Fibroblast of mammary gland (primary cell): ENCODE measurements at regions not wholly inside any gene's neighbourhood (a gene's known extent, or its start where the extent isn't known, plus 50 kb on each side); places are given as distances from the start of the nearest gene placed in this dataset.
"Not testable (repeated sequence)": the region's sequence is repeated elsewhere in the genome, so short reads cannot be mapped to it uniquely, and the experiment has no call there.

Source experiments
- DNase-seq: peaks from one replicate; pipeline ENCODE4 v3.0.0-alpha.2; 2010; ENCODE audit warnings: low read depth
- H3K4me3 ChIP-seq: 2 replicates; pipeline ENCODE4 v1.5.1; 2011; ENCODE audit warnings: low read depth, mild to moderate bottlenecking, low read length, moderate library complexity; ENCODE audit not compliant: control insufficient read depth
- CTCF ChIP-seq: conservative IDR thresholded peaks from 2 replicates; pipeline ENCODE4 v1.5.1; 2011; ENCODE audit warnings: low read depth, low read length, inconsistent platforms; ENCODE audit not compliant: control insufficient read depth, insufficient read depth

GRCh38 chrX:915427-916229 is 285.0 kb downstream of the SHOX start:
- no peak for DNase-seq
- TF ChIP-seq CTCF: no peak
- no peak overlapping the region for H3K4me3 ChIP-seq

GRCh38 chrX:914206-914605 is 283.6 kb downstream of the SHOX start:
- H3K4me3 ChIP-seq: no peak overlapping the region
- no peak for TF ChIP-seq CTCF
- DNase-seq: no peak

- H3K4me3 ChIP-seq: no peak overlapping the region
- TF ChIP-seq CTCF: no peak
- no peak for DNase-seq
Observed at GRCh38 chrX:912677-913076, 282.1 kb downstream of the SHOX start.

GRCh38 chrX:909068-909467 is 278.5 kb downstream of the SHOX start:
- DNase-seq, H3K4me3 ChIP-seq: not testable (repeated sequence)

GRCh38 chrX:906586-906985 is 276.0 kb downstream of the SHOX start:
- TF ChIP-seq CTCF: no peak
- no peak for DNase-seq
- no peak overlapping the region for H3K4me3 ChIP-seq

- no peak for TF ChIP-seq CTCF
- no peak for DNase-seq
- H3K4me3 ChIP-seq: no peak overlapping the region
Observed at GRCh38 chrX:905848-906566, 275.4 kb downstream of the SHOX start.

GRCh38 chrX:903116-903515 is 272.5 kb downstream of the SHOX start:
- no peak overlapping the region for H3K4me3 ChIP-seq
- DNase-seq: no peak
- no peak for TF ChIP-seq CTCF
